ENCODE measurements at regions not wholly inside any gene's neighbourhood (a gene's known extent, or its start where the extent isn't known, plus 50 kb on each side); places are given as distances from the start of the nearest gene placed in this dataset.

DNA sequence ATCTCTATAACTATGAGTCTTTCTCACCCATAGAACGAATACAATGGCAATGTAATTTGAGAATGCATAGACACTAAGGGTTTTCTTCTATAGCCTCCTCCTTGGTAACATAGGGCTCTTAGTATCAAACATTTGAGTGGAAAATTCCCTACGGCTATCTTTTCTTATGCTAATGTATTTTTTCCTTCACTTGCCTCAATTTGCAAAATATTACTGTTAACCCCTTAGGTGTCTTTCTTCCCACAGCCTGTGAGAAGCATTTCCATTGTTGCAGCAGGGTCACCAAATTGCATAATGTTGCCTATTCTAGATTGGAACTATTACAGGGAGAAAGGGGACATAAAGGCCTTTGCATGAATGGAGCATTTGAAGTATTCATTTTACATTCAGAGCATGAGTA, 140.5 kb upstream of the RAPGEF2 start:
- TF ChIP-seq, protein P1, sequence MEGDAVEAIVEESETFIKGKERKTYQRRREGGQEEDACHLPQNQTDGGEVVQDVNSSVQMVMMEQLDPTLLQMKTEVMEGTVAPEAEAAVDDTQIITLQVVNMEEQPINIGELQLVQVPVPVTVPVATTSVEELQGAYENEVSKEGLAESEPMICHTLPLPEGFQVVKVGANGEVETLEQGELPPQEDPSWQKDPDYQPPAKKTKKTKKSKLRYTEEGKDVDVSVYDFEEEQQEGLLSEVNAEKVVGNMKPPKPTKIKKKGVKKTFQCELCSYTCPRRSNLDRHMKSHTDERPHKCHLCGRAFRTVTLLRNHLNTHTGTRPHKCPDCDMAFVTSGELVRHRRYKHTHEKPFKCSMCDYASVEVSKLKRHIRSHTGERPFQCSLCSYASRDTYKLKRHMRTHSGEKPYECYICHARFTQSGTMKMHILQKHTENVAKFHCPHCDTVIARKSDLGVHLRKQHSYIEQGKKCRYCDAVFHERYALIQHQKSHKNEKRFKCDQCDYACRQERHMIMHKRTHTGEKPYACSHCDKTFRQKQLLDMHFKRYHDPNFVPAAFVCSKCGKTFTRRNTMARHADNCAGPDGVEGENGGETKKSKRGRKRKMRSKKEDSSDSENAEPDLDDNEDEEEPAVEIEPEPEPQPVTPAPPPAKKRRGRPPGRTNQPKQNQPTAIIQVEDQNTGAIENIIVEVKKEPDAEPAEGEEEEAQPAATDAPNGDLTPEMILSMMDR (IDR thresholded peaks at IDR 0.05 in 8 of 11, conservative IDR thresholded peaks at IDR 0.05 in 3 of 11) = no peak
- TF ChIP-seq POLR2AphosphoS5 (IDR thresholded peaks at IDR 0.05) (no peak), POLR2A (IDR thresholded peaks at IDR 0.05) (no peak)
